Endothelial cell of umbilical vein (primary cell): ENCODE measurements at regions not wholly inside any gene's neighbourhood (a gene's known extent, or its start where the extent isn't known, plus 50 kb on each side); places are given as distances from the start of the nearest gene placed in this dataset.

Experiments
- BruUV-seq: library from RNA; stranded (reverse); fragments of 400-500 nt; replicated peaks from 2 replicates; lab custom pipeline; 2021; lab: Mats Ljungman, UMichigan
- CTCF ChIA-PET: fragments of 300-600, 350-600 bp; sonication (Branson Sonifier 250); formaldehyde crosslinking; loops from one replicate; lab custom pipeline; 2021; ENCODE audit warnings: antibody characterized with exemption, inconsistent platforms; lab: Charles Lee
- POLR2A ChIA-PET: fragments of 300-600, 350-600 bp; sonication (Branson Sonifier 250); formaldehyde crosslinking; loops from one replicate; lab custom pipeline; 2021; ENCODE audit warnings: antibody characterized with exemption, inconsistent platforms; lab: Charles Lee
- DNase-seq: peaks from one replicate; pipeline ENCODE4 v3.0.0-alpha.2; 2011; ENCODE audit warnings: low read depth, low spot score
- FAIRE-seq: peaks from 2 replicates; lab custom pipeline; 2011; peaks lifted over from hg19 to GRCh38; lab: Jason Lieb, UNC
- H2AFZ ChIP-seq: 2 replicates; pipeline ENCODE4 v1.6.0; 2012; ENCODE audit warnings: low read depth, low read length, control low read depth, inconsistent platforms
- H3K27ac ChIP-seq: 2 replicates; pipeline ENCODE4 v1.5.1; 2011; ENCODE audit warnings: low read depth, mild to moderate bottlenecking, control low read depth, low read length, moderate library complexity; ENCODE audit not compliant: insufficient read depth
- H3K27me3 ChIP-seq, 2 experiments: 2 replicates each; pipeline versions ENCODE4 v1.6.0 to v1.6.1; 2011; ENCODE audit warnings: low read length in 2 of 2, mixed read lengths in 1 of 2; ENCODE audit not compliant: control insufficient read depth in 2 of 2, insufficient read depth in 2 of 2
- H3K36me3 ChIP-seq, 2 experiments: 2 replicates in 1 of 2; 3 replicates in 1 of 2; pipeline ENCODE4 v1.5.1; 2011; ENCODE audit warnings: low read length in 2 of 2, mild to moderate bottlenecking in 1 of 2, moderate library complexity in 1 of 2; ENCODE audit not compliant: control insufficient read depth in 2 of 2, insufficient read depth in 2 of 2; ENCODE audit errors: extremely low read depth in 1 of 2
- H3K4me1 ChIP-seq: 3 replicates; pipeline ENCODE4 v1.5.1; 2011; ENCODE audit warnings: mild to moderate bottlenecking, low read length; ENCODE audit not compliant: control insufficient read depth, insufficient read depth; ENCODE audit errors: extremely low read depth
- H3K4me2 ChIP-seq: 2 replicates; pipeline ENCODE4 v1.6.1; 2011; ENCODE audit warnings: low read length, control low read depth, mixed read lengths; ENCODE audit not compliant: insufficient read depth
- H3K4me3 ChIP-seq, 3 experiments: fragments of 200-600 bp in 1 of 3; sonication (generic), shearing (Covaris generic) in 1 of 3; replicated peaks in 1 of 3; 2 replicates each; pipeline ENCODE4 v1.5.1; 2011 to 2016; ENCODE audit warnings: control low read depth in 3 of 3, low read length in 3 of 3, mild to moderate bottlenecking in 2 of 3, inconsistent platforms in 1 of 3, low read depth in 1 of 3, moderate library complexity in 1 of 3; ENCODE audit not compliant: insufficient read depth in 1 of 3
- H3K79me2 ChIP-seq: 2 replicates; pipeline ENCODE4 v1.6.0; 2012; ENCODE audit warnings: low read length, inconsistent platforms; ENCODE audit not compliant: control insufficient read depth, insufficient read depth
- H3K9ac ChIP-seq: replicated peaks from 2 replicates; pipeline ENCODE3; 2011; ENCODE audit warnings: low read length, control low read depth; ENCODE audit not compliant: insufficient read depth; ENCODE audit errors: extremely low read depth
- H3K9me1 ChIP-seq: replicated peaks from 3 replicates; pipeline ENCODE4 v1.6.0; 2011; ENCODE audit warnings: mild to moderate bottlenecking, low read length; ENCODE audit not compliant: control insufficient read depth, insufficient read depth; ENCODE audit errors: extremely low read depth
- H3K9me3 ChIP-seq: replicated peaks from 2 replicates; pipeline ENCODE4 v1.5.1; 2012; ENCODE audit warnings: low read length, inconsistent platforms; ENCODE audit not compliant: control insufficient read depth, insufficient read depth
- H4K20me1 ChIP-seq: replicated peaks from 2 replicates; pipeline ENCODE3; 2011; ENCODE audit warnings: mild to moderate bottlenecking, low read length; ENCODE audit not compliant: control insufficient read depth, insufficient read depth; ENCODE audit errors: extremely low read depth
- GATA2 ChIP-seq: IDR thresholded peaks from 2 replicates; pipeline ENCODE4 v1.7.0; 2011; ENCODE audit warnings: low read depth, mild to moderate bottlenecking, moderate library complexity, mixed read lengths, low read length; ENCODE audit not compliant: insufficient read length, insufficient read depth
- JUN ChIP-seq: IDR thresholded peaks from 2 replicates; pipeline ENCODE4 v1.6.1; 2011; ENCODE audit warnings: borderline replicate concordance, low read depth; ENCODE audit not compliant: insufficient read length, insufficient read depth
- MYC ChIP-seq: IDR thresholded peaks from one replicate; pipeline ENCODE4 v1.6.1; 2011; ENCODE audit warnings: mild to moderate bottlenecking, low read depth, low read length
- dilution Hi-C: fragments of 300-500 bp; cut with MboI; formaldehyde crosslinking; loops from one replicate; pipeline ENCODE4 v1.15.0; 2019; ENCODE audit warnings: low sequenced_read_pairs; ENCODE audit not compliant: extremely low pct_ligation_motif_present
- intact Hi-C: fragments of 100-400 bp; cut with micrococcal nuclease; formaldehyde crosslinking; loops from one replicate; pipeline ENCODE4 v1.10.0; 2022

- CTCF ChIA-PET: interaction anchor here (1.4 kb wide), 1 partner anchor 9 kb away, joined by 3 read pairs; no protein-coding TSS in a partner anchor
- POLR2A ChIA-PET: no interaction called here
Measured at GRCh38 chr6:164700497-164700896, 608.9 kb downstream of the C6orf118 start.

GRCh38 chr6:164695896-164696295 lies 613.5 kb downstream of the C6orf118 start:
- Histone ChIP-seq H3K79me2 (no peaks in the 10 kb centered on the region), H3K27ac (peak overlapping the region; percentile 31), H3K4me1 (peaks cover 18% of the 10 kb centered on the region), H3K9me3 (no peaks in the 10 kb centered on the region), H3K36me3 (no peaks in the 10 kb centered on the region), H3K9me1 (no peaks in the 10 kb centered on the region), H3K9ac (no peak overlapping the region), H2AFZ (no peak overlapping the region), H3K4me2 (peak overlapping the region; percentile 87), H3K27me3 (no peaks in the 10 kb centered on the region), H4K20me1 (no peaks in the 10 kb centered on the region), H3K4me3 (no peak overlapping the region)
- dilution Hi-C loops: no loop called here
- intact Hi-C loops: loop anchor here (5.0 kb wide), 2 partner anchors 36 to 364 kb away; no protein-coding TSS in a partner anchor
- FAIRE-seq (peak; percentile 91), DNase-seq (peak; percentile 39)
- ChIA-PET POLR2A (no interaction called here), CTCF (no interaction called here)
- no TSS peak for BruUV-seq
- TF ChIP-seq GATA2 (no peak), JUN (peak; percentile 37)

More at GRCh38 chr6:164700497-164700896, 608.9 kb downstream of the C6orf118 start:
- Histone ChIP-seq H3K27me3 (no peaks in the 10 kb centered on the region), H3K36me3 (no peaks in the 10 kb centered on the region), H3K4me3 (no peak overlapping the region), H3K9me3 (no peaks in the 10 kb centered on the region), H3K4me1 (peaks cover 10% of the 10 kb centered on the region), H4K20me1 (no peaks in the 10 kb centered on the region), H3K79me2 (no peaks in the 10 kb centered on the region), H3K4me2 (no peak overlapping the region), H2AFZ (no peak overlapping the region), H3K27ac (no peak overlapping the region), H3K9ac (no peak overlapping the region), H3K9me1 (no peaks in the 10 kb centered on the region)
- DNase-seq: no peak
- dilution Hi-C loops: no loop called here
- TF ChIP-seq JUN (no peak), MYC (no peak)
- no TSS peak for BruUV-seq
- intact Hi-C loops: no loop called here
- no peak for FAIRE-seq
